HCT116 (cell line): ENCODE measurements at regions not wholly inside any gene's neighbourhood (a gene's known extent, or its start where the extent isn't known, plus 50 kb on each side); places are given as distances from the start of the nearest gene placed in this dataset.

Experiments
- ATAC-seq: fragments of 200-7000 bp; cut with Tn5 transposase; 2 replicates; pipeline ENCODE4 v1.9.1; 2020; ENCODE audit warnings: mild to moderate bottlenecking, moderate library complexity
- BruUV-seq: library from RNA; stranded (reverse); fragments of 400-500 nt; replicated peaks from 2 replicates; lab custom pipeline; 2021; lab: Mats Ljungman, UMichigan
- CTCF ChIA-PET: fragments of 300-600 bp; sonication (Branson Sonifier 250); formaldehyde crosslinking; loops from one replicate; lab custom pipeline; 2021; ENCODE audit warnings: antibody characterized with exemption; lab: Charles Lee
- POLR2A ChIA-PET: fragments of 300-600, 350-600 bp; sonication (Branson Sonifier 250); formaldehyde crosslinking; loops from one replicate; lab custom pipeline; 2021; ENCODE audit warnings: antibody characterized with exemption; lab: Charles Lee
- RAD21 ChIA-PET, 2 experiments: fragments of 300-600 bp; sonication (Branson Sonifier 250); formaldehyde crosslinking; loops; one replicate each; lab custom pipeline; 2023; ENCODE audit warnings: low total read pairs in 2 of 2; ENCODE audit not compliant: uncharacterized antibody in 2 of 2, unreplicated experiment in 2 of 2, low non-redundant PET in 1 of 2; lab: Charles Lee
- DNase-seq: peaks from one replicate; pipeline ENCODE4 v3.0.0-alpha.2; 2010; ENCODE audit warnings: low read depth, low spot score
- H2AFZ ChIP-seq: fragments of 200-600 bp; shearing (Covaris generic), sonication (generic); 2 replicates; pipeline ENCODE4 v1.6.1; 2017; ENCODE audit warnings: low read depth, mixed run types, mixed read lengths, antibody characterized with exemption, low read length; ENCODE audit not compliant: poor library complexity, severe bottlenecking
- H3K27ac ChIP-seq: 2 replicates; pipeline ENCODE4 v1.5.1; 2012; ENCODE audit warnings: low read depth, low read length
- H3K27me3 ChIP-seq: fragments of 200-600 bp; sonication (generic); 2 replicates; pipeline ENCODE4 v1.6.1; 2016; ENCODE audit warnings: mixed run types, low read length, mixed read lengths; ENCODE audit not compliant: insufficient read depth
- H3K36me3 ChIP-seq, 2 experiments: fragments of 200-500 bp in 1 of 2; fragments of 200-600 bp in 1 of 2; sonication (Bioruptor generic) in 1 of 2; sonication (generic) in 1 of 2; 2 replicates each; pipeline versions ENCODE4 v1.5.1 to v1.6.1; 2014 to 2016; ENCODE audit warnings: low read length in 2 of 2, inconsistent platforms in 1 of 2, mixed read lengths in 1 of 2, mixed run types in 1 of 2; ENCODE audit not compliant: insufficient read depth in 2 of 2, control insufficient read depth in 1 of 2
- H3K4me1 ChIP-seq, 2 experiments: fragments of 200-600 bp in 1 of 2; sonication (generic) in 1 of 2; 2 replicates each; pipeline versions ENCODE4 v1.5.1 to v1.6.1; 2012 to 2017; ENCODE audit warnings: low read length in 2 of 2, inconsistent platforms in 1 of 2, mild to moderate bottlenecking in 1 of 2, mixed read lengths in 1 of 2, mixed run types in 1 of 2, moderate library complexity in 1 of 2; ENCODE audit not compliant: insufficient read depth in 2 of 2, control insufficient read depth in 1 of 2
- H3K4me2 ChIP-seq: fragments of 200-600 bp; sonication (generic); 2 replicates; pipeline ENCODE4 v1.6.1; 2017; ENCODE audit warnings: mixed run types, low read length, mixed read lengths
- H3K4me3 ChIP-seq, 2 experiments: fragments of 200-600 bp in 1 of 2; sonication (generic) in 1 of 2; replicated peaks in 1 of 2; 2 replicates each; pipeline ENCODE4 v1.5.1; 2011 to 2016; ENCODE audit warnings: low read length in 2 of 2, control low read depth in 1 of 2, low read depth in 1 of 2, mild to moderate bottlenecking in 1 of 2, mixed read lengths in 1 of 2, mixed run types in 1 of 2
- H3K79me2 ChIP-seq: fragments of 200-600 bp; sonication (generic); 2 replicates; pipeline ENCODE4 v1.6.1; 2017; ENCODE audit warnings: mild to moderate bottlenecking, mixed run types, low read length, moderate library complexity, mixed read lengths; ENCODE audit not compliant: insufficient read depth
- H3K9ac ChIP-seq: fragments of 200-600 bp; sonication (generic); 2 replicates; pipeline ENCODE4 v1.6.1; 2016; ENCODE audit warnings: low read length, mixed read lengths
- H3K9me2 ChIP-seq: fragments of 200-600 bp; sonication (generic), shearing (Covaris generic); 2 replicates; pipeline ENCODE4 v1.6.1; 2017; ENCODE audit warnings: mixed run types, mild to moderate bottlenecking, moderate library complexity; ENCODE audit not compliant: insufficient read depth
- H3K9me3 ChIP-seq, 2 experiments: fragments of 200-500 bp in 1 of 2; fragments of 200-600 bp in 1 of 2; sonication (Bioruptor generic) in 1 of 2; sonication (generic) in 1 of 2; 2 replicates each; pipeline ENCODE4 v1.6.1; 2014 to 2017; ENCODE audit warnings: low read length in 2 of 2, mixed read lengths in 2 of 2, inconsistent platforms in 1 of 2, low read depth in 1 of 2, mild to moderate bottlenecking in 1 of 2, mixed run types in 1 of 2, moderate library complexity in 1 of 2; ENCODE audit not compliant: control insufficient read depth in 1 of 2, insufficient read depth in 1 of 2
- H4K20me1 ChIP-seq: fragments of 200-600 bp; sonication (generic), shearing (Covaris generic); 2 replicates; pipeline ENCODE4 v1.6.1; 2017; ENCODE audit warnings: mixed run types, mild to moderate bottlenecking, moderate library complexity; ENCODE audit not compliant: insufficient read depth
- CBX3 ChIP-seq: IDR thresholded peaks from 2 replicates; pipeline ENCODE4 v1.6.1; 2012; ENCODE audit warnings: low read depth
- CEBPB ChIP-seq: IDR thresholded peaks from 2 replicates; pipeline ENCODE4 v1.6.1; 2012; ENCODE audit warnings: low read depth
- EGR1 ChIP-seq: IDR thresholded peaks from 2 replicates; pipeline ENCODE4 v1.6.1; 2012; ENCODE audit warnings: low read depth
- ELF1 ChIP-seq: IDR thresholded peaks from 2 replicates; pipeline ENCODE4 v1.6.1; 2012; ENCODE audit warnings: low read depth, borderline replicate concordance
- EZH2 ChIP-seq: fragments of 200-600 bp; sonication (generic); IDR thresholded peaks from 2 replicates; pipeline ENCODE4 v1.6.1; 2017; ENCODE audit warnings: antibody characterized with exemption, mixed run types
- FOSL1 ChIP-seq: IDR thresholded peaks from 2 replicates; pipeline ENCODE4 v1.6.1; 2012; ENCODE audit warnings: low read depth
- JUND ChIP-seq: IDR thresholded peaks from 2 replicates; pipeline ENCODE4 v1.6.1; 2012
- POLR2AphosphoS5 ChIP-seq: IDR thresholded peaks from 2 replicates; pipeline ENCODE4 v1.6.1; 2011; ENCODE audit warnings: mild to moderate bottlenecking, low read depth, low read length, moderate library complexity
- RAD21 ChIP-seq: IDR thresholded peaks from 2 replicates; pipeline ENCODE4 v1.6.1; 2012; ENCODE audit warnings: low read depth, mild to moderate bottlenecking
- SP1 ChIP-seq: IDR thresholded peaks from 2 replicates; pipeline ENCODE4 v1.6.1; 2012; ENCODE audit warnings: low read depth
- SRF ChIP-seq: IDR thresholded peaks from 2 replicates; pipeline ENCODE4 v1.6.1; 2012; ENCODE audit warnings: low read depth
- YY1 ChIP-seq: IDR thresholded peaks from 2 replicates; pipeline ENCODE4 v1.6.1; 2011; ENCODE audit warnings: low read length, low read depth, moderate library complexity, mild to moderate bottlenecking; ENCODE audit not compliant: insufficient replicate concordance; ENCODE audit errors: extremely low read depth
- ZFX ChIP-seq: fragments of 450-650 bp; IDR thresholded peaks from 2 replicates; pipeline ENCODE4 v1.6.1; 2017
- intact Hi-C: fragments of 100-400 bp; cut with micrococcal nuclease; formaldehyde crosslinking; loops from 2 replicates; pipeline ENCODE4 v1.10.0; 2022
- TF ChIP-seq, protein P1 (sequence below): IDR thresholded peaks from 2 replicates; pipeline ENCODE4 v1.6.1; 2012
- TF ChIP-seq, protein P2 (sequence below): IDR thresholded peaks from 2 replicates; pipeline ENCODE4 v1.6.1; 2012

DNA sequence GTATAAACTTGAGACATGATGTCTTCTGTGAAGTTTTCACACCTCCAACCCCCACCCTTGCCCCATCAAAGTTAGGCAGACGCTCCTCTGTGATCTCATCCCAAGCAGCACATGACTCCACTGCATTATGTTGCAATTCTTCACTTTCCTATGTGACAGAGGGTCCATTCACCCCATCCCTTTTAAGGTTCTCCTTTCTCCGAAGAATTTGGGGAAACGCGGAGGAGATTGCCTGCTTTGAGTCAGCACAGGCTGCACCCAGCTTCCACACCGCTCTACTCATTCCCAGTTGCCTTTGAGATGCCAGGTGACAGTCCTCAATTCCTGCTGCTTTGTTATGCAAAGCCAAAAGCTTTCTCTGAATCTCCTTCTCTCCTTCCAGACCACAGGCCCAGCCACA lies 61.8 kb downstream of the PHLDA1 start:
- H3K9me2 ChIP-seq: no peaks in the 10 kb centered on the region
- ChIA-PET POLR2A (interaction anchor here (1.1 kb wide), 1 partner anchor 10 kb away, joined by 3 read pairs; no protein-coding TSS in a partner anchor), RAD21 (no interaction called here), CTCF (no interaction called here)
- H3K4me2 ChIP-seq: no peak overlapping the region
- DNase-seq (no peak), ATAC-seq (no peak; the same call in 1 of the 2 replicates)
- no peaks in the 10 kb centered on the region for H3K9me3 ChIP-seq
- no peaks in the 10 kb centered on the region for H4K20me1 ChIP-seq
- no peaks in the 10 kb centered on the region for H3K36me3 ChIP-seq
- H3K4me3 ChIP-seq: no peak overlapping the region
- TF ChIP-seq RAD21: no peak
- no peak for TF ChIP-seq ZFX
- TF ChIP-seq ELF1: no peak
- TF ChIP-seq YY1: no peak
- TF ChIP-seq SP1: no peak
- no peak for TF ChIP-seq JUND
- BruUV-seq: no TSS peak
- H2AFZ ChIP-seq: no peak overlapping the region
- H3K4me1 ChIP-seq: peaks cover 26 to 53% of the 10 kb centered on the region in 2 experiments
- H3K79me2 ChIP-seq: no peaks in the 10 kb centered on the region
- no peaks in the 10 kb centered on the region for H3K27me3 ChIP-seq
- H3K27ac ChIP-seq: peak overlapping the region; percentile 25
- intact Hi-C loops: no loop called here
- no peak overlapping the region for H3K9ac ChIP-seq

DNA sequence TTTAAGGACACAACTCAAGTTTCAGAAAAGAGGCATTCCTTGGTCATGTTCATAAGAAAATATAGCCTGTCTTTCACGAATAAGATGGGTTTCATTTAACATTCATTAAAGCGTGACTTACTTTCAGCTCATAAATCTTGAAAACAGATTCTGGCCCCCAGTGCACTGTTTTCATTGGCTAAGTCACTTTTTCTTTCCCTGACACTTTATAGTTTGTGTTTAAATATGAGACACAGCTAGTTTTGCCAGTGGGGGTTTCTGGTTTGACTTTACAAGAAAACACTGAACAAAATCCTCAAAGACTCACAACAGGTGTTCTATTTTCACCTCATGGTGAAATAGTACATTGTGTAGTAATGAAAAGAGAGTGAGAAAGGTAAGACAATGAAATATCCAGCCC lies 65.9 kb downstream of the PHLDA1 start:
- DNase-seq: no peak
- Histone ChIP-seq H3K27me3 (no peaks in the 10 kb centered on the region), H3K9me2 (no peaks in the 10 kb centered on the region), H3K4me3 (no peak overlapping the region), H4K20me1 (no peaks in the 10 kb centered on the region), H3K27ac (0 out of 2 replicates have a peak overlapping the region, but pooled peaks have one; percentile 6), H3K4me2 (no peak overlapping the region), H3K4me1 (peaks cover 36 to 63% of the 10 kb centered on the region in 2 experiments), H3K9ac (no peak overlapping the region), H3K36me3 (no peaks in the 10 kb centered on the region), H2AFZ (no peak overlapping the region), H3K79me2 (no peaks in the 10 kb centered on the region), H3K9me3 (no peaks in the 10 kb centered on the region)
- ChIA-PET CTCF (no interaction called here), RAD21 (no interaction called here), POLR2A (interaction anchor here (1.5 kb wide), 1 partner anchor 10 kb away, joined by 4 read pairs; no protein-coding TSS in a partner anchor)
- TF ChIP-seq, protein P1, sequence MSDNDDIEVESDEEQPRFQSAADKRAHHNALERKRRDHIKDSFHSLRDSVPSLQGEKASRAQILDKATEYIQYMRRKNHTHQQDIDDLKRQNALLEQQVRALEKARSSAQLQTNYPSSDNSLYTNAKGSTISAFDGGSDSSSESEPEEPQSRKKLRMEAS: no peak
- TF ChIP-seq SP1: no peak
- no peak for TF ChIP-seq SRF
- TF ChIP-seq FOSL1: no peak
- TF ChIP-seq, protein P2, sequence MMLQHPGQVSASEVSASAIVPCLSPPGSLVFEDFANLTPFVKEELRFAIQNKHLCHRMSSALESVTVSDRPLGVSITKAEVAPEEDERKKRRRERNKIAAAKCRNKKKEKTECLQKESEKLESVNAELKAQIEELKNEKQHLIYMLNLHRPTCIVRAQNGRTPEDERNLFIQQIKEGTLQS: no peak
- TF ChIP-seq JUND: no peak
- no peak for TF ChIP-seq ZFX
- TF ChIP-seq EZH2: no peak
- no peak for TF ChIP-seq CEBPB
- TF ChIP-seq YY1: no peak
- no peak for TF ChIP-seq EGR1
- TF ChIP-seq POLR2AphosphoS5: no peak
- no peak for TF ChIP-seq CBX3
- intact Hi-C loops: no loop called here
- no peak for ATAC-seq
- no TSS peak for BruUV-seq
